ENCODE measurements at regions not wholly inside any gene's neighbourhood (a gene's known extent, or its start where the extent isn't known, plus 50 kb on each side); places are given as distances from the start of the nearest gene placed in this dataset.

DNA sequence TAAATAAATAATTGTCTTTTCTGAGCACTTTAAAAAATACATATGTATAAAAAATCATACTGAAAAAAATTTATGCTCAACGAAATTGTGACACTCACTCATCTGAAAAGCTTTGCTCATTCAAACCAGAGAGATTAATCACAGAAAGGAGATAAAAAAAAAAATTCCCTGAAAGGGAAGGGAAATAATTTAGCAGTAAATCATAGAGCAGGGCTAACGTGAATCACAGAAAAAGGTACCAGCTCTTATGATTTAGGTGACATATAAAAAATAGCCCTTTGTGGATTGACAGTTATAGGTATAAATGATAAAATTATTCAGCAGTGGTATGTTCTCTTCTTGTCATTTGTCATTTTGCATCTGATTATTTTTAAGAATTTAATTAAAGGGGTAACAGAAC is 552.7 kb upstream of the TENM3 start:
- no peak for DNase-seq (ENCODE audit: low read depth)
- H3K4me3 ChIP-seq (ENCODE audit: low read depth, low read length), result no peak overlapping the region
- TF ChIP-seq, protein P1, sequence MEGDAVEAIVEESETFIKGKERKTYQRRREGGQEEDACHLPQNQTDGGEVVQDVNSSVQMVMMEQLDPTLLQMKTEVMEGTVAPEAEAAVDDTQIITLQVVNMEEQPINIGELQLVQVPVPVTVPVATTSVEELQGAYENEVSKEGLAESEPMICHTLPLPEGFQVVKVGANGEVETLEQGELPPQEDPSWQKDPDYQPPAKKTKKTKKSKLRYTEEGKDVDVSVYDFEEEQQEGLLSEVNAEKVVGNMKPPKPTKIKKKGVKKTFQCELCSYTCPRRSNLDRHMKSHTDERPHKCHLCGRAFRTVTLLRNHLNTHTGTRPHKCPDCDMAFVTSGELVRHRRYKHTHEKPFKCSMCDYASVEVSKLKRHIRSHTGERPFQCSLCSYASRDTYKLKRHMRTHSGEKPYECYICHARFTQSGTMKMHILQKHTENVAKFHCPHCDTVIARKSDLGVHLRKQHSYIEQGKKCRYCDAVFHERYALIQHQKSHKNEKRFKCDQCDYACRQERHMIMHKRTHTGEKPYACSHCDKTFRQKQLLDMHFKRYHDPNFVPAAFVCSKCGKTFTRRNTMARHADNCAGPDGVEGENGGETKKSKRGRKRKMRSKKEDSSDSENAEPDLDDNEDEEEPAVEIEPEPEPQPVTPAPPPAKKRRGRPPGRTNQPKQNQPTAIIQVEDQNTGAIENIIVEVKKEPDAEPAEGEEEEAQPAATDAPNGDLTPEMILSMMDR (IDR thresholded peaks at IDR 0.05; ENCODE audit: insufficient read depth, low read length), result no peak

DNA sequence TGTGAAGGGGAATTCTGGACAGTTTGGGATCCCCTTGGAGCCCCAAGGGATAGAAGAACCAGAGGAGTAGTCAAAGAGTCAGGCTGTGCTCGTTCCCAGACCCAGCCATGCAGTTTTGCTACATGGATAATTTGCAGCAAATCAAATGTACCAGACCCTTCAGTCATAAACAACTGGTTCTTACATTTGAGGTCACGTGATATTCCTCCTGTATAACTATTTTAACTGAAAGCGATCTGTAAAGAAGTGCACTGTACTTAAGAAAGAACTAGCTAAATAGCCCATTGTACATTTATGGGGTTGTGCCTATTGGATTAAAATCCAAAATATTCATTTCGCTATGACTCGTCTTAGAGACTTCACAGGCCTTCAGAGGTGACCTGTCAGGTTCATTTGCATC is 550.2 kb upstream of the TENM3 start:
- DNase-seq (ENCODE audit: low read depth), result no peak
- TF ChIP-seq, protein P1 (IDR thresholded peaks at IDR 0.05; ENCODE audit: insufficient read depth, low read length), result no peak
- no peak overlapping the region for H3K4me3 ChIP-seq (ENCODE audit: low read depth, low read length)

GRCh38 chr4:181693517-181693916 is 549.7 kb upstream of the TENM3 start:
- TF ChIP-seq, protein P1 (IDR thresholded peaks at IDR 0.05; ENCODE audit: insufficient read depth, low read length), result no peak
- no peak overlapping the region for H3K4me3 ChIP-seq (ENCODE audit: low read depth, low read length)
- no peak for DNase-seq (ENCODE audit: low read depth)

DNA sequence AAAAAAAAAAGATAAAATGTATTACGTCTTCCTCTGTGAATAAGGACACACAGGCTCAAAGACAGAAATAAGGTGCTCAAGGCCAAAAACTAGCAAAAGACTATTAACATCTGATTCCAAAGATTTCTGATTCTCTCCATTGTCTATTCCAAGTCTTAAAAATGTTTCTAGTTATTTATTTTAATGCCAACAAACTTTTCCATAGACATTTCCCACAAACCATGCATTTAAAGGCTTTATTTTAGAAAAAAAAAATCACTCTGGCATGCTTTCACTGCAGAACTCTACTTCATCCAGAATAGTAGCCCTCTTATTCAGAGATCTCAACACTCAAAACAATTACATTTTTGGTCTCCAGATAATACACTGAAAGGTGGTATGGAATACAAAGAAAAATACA is 545.0 kb upstream of the TENM3 start:
- TF ChIP-seq, protein P1 (IDR thresholded peaks at IDR 0.05; ENCODE audit: insufficient read depth, low read length), result no peak
- H3K4me3 ChIP-seq (ENCODE audit: low read depth, low read length), result no peak overlapping the region
- no peak for DNase-seq (ENCODE audit: low read depth)

GRCh38 chr4:181701214-181701613 is 542.0 kb upstream of the TENM3 start:
- no peak for DNase-seq (ENCODE audit: low read depth)
- TF ChIP-seq, protein P1 (IDR thresholded peaks at IDR 0.05; ENCODE audit: insufficient read depth, low read length), result no peak
- H3K4me3 ChIP-seq (ENCODE audit: low read depth, low read length), result no peak overlapping the region

- TF ChIP-seq, protein P1 (IDR thresholded peaks at IDR 0.05; ENCODE audit: insufficient read depth, low read length), result no peak
- H3K4me3 ChIP-seq (ENCODE audit: low read depth, low read length), result no peak overlapping the region
- no peak for DNase-seq (ENCODE audit: low read depth)
Measured at GRCh38 chr4:181701894-181702293, 541.3 kb upstream of the TENM3 start.

DNA sequence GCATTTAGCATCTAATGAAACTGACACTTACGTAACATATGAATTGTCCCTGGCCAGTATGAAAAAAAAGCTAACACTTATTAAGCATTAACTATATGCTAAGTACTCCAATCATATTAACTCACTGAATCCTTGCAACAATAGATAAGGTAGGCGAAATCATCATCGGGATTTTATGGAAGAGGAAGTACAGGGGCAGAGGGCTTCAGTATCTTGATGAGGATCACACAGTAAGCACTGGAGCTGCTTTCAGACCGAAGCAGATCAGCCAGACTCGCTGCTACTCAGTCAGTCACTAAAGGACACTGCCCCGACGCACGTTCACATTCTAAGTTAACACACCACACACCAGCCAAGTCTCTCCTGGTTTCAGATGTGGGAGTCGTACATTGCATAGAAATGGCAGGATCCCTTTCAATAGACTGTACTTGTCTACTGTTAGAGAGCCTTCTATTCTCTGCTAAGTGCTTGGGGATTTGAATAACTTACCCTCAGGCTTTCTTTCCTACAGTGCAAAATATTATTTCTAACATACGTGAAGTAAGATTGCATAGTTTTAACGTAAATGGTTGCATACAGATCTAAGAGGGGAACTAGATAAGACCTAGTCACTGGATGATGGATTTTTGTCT is 540.2 kb upstream of the TENM3 start:
- TF ChIP-seq, protein P1 (IDR thresholded peaks at IDR 0.05; ENCODE audit: insufficient read depth, low read length), result no peak
- DNase-seq (ENCODE audit: low read depth), result no peak

More for the DNA sequence above, 540.2 kb upstream of the TENM3 start:
- no peak overlapping the region for H3K4me3 ChIP-seq (ENCODE audit: low read depth, low read length)
